HG03135 (cell line): ENCODE measurements at regions not wholly inside any gene's neighbourhood (a gene's known extent, or its start where the extent isn't known, plus 50 kb on each side); places are given as distances from the start of the nearest gene placed in this dataset.

Experiments used
- ATAC-seq: cut with Tn5 transposase; IDR thresholded peaks from one replicate; pipeline ENCODE4 v1.9.1; 2021; ENCODE audit warnings: mild to moderate bottlenecking, moderate library complexity; ENCODE audit not compliant: unreplicated experiment

GRCh38 chr15:38692789-38693062, 128.1 kb upstream of the RASGRP1 start:
- ATAC-seq: no peak

DNA sequence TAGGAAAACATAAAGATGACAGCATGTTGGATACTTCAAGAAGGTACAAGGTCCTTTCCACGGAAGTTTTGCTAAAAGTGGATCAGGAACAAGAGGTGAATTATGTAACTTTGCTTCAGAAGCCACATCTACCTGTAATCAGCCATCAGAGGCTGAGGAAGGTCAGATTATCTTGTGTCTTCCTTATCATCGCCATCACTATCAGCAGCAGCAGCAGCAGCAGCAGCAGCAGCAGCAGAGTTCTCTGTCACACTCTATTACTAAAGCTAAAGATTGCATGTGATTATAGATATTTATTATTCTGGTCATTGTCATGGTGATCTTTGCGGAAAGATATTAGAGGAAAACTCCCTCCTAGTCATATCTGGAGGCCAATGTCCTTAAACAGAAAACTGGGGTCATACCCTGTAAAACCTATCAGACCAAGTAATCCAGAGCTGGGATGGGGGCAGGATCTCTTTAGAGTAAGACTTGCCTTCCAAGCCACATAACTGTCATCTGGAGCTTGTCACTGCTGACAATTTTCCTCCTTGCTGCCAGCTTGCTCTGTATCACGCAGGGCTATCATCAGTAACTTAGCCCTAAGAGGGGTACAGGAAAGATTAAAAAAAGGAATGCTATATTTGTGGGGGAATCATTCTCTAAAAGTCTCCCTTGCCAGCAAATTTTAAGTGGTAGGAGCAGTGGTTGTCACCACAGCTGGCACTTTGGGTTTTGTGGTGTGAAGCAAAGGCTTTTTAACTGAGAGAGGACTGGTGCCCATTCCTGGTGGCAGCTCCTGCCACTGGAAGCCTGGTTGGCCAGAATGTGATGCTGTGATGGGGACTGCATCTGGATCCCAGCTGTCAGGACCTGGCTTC, 130.9 kb upstream of the RASGRP1 start:
- no peak for ATAC-seq

GRCh38 chr15:38696109-38696727, 131.6 kb upstream of the RASGRP1 start:
- peak; percentile 56 for ATAC-seq

DNA sequence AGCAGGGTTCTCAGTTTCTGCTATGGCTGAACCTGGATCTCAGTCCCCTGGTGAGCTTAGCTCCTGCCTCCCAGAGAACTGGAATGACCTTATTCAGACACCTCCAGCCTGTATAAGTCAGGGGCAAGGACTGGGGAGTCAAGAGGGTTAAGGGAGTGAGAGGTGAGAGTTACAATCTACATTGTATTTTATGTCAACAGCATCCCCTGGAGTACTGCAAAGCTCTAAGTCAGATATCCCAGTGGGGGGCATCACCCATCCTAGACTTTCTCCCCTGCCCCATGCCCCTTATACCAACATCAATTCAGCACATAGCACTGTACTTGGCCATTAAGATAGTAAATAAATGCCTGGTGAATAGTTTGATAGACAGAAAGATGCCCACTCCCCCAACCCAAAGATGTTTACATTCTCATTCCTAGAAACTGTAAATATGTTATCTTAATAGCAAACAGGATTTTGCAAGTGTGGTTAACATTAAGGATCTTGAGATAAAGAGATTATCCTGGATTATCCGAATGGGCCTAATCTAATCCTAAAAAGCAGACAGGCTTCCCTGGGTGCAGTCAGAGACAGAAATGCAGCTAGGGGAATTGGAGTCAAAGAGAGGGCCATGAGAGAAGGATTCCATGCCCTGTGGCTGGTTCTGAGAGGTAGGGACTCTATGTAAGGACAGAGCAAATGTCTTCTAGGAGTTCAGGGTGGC, 132.3 kb upstream of the RASGRP1 start:
- no peak for ATAC-seq

DNA sequence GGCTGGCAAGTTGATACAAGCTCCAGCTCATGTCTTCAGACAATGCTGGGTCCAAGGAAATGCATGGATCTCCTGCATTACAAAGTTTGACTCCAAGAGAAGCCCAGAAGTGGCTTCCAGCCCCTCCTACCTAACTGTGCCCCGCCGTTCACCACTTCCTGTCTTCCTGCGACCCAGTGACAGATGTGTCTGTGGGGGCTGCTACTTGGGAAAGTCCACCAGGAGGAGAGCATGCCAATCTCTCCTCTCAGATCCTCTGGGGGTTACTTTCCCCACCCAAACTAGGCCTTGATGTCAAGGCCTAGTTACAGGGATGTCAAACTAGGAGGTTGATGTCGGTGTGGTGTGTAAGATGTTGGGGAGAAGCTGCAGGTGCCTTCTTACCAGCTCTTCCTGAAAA, 133.6 kb upstream of the RASGRP1 start:
- ATAC-seq: no peak

DNA sequence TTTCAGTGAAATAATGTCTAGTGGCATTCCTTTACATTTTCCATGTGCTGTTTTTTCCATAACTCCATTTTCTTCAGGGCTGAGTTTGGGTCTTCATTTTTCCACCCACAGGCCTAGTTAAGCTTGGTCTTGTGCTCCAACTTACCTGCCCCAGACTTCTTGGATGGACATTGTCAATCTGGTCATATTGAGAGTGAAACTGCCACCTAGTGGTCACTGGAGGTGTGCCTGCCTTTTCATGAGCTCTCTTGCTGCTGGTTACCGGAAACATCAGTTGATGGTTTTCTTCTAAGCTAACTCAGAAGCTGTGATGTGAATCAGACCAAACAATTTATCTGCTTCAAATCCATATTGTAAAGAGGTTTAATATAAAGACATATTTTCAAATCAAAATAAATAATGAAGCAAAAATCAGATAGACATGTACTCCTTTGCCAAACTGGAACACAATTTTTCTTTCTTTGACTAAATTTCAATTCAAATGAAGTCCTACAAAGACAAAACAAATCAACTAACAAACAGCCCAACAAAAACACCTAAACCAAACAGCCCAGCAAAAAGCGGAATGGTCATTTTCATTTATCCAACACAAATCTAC, 135.1 kb upstream of the RASGRP1 start:
- ATAC-seq: peak; percentile 70

GRCh38 chr15:38701149-38701548, 136.5 kb upstream of the RASGRP1 start:
- ATAC-seq: no peak

DNA sequence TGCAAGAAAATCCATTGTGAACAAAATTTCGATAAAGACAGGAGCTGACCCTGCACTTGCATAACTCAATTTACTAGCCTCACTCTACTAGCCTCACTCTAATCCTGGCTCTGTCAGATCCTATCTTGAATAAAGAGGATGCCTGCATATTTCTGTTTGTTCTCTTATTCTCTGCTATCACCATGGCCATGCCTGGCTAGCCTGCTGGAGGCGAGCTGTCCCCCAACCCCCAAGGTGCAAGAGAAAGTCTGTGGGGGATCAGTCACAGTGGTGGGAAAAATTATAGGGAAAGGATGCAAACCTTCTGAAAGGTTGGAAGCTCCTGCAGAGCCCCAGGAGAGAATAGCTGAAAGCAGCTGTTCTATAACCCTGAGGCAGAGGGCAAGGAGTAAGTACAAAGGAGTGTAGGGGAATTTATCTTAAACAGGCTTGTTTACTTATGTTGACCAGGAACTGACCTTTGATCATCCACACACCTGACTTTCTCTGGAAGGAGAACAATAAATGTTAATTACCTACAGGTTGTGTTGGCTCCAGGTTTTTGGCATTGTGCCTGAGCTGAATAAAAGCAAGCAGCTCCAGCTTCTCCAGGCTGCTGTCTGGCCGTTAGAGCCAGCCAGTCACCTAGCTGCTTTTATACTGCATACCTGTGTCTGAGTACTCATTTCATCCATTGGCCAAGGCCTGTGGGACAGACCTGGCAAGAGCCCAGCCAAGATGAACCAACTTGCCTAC, 137.7 kb upstream of the RASGRP1 start:
- ATAC-seq: no peak

- no peak for ATAC-seq
Observed at GRCh38 chr15:38705436-38706219, 141.0 kb upstream of the RASGRP1 start.

GRCh38 chr15:38706956-38707355, 142.3 kb upstream of the RASGRP1 start:
- no peak for ATAC-seq

DNA sequence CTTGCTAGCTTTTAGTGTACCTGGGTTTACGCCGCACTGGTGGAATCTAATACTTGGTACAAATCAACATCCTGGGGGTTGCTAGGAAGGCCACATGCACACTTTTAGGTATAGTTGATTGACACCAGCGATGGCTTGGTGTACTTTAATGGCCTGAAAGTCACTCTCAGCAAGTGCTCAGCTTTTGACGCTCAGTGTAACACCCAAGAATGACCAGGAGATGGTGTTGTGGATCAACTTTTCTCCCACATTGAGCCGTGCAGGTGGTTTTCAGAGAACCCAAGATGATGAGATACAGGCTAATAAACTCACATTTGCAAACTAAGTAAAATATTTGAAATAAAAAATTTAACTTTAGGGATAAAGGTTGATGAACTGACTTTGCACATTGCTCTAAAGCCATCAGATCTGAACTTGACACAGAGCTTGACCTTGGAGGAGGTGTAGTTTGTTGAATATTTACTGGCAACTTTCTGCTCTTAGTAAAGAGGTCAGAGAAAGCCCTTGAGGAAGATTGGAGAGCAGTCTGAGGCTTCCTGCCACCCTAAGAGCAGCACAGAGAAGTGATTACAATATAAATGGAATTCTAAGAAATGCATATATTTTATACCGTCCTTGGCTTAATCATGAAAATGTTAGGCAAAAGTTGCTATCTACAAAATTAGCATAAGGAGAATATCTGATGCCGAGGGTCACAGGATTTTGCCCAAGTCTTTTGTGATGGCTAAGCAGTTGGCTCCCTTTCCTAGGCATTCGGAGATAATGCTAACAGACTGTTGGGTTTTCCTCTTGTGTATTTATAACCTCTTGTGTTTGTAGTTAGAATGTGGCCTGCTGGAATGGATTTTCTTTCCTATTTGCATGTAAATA, 143.4 kb upstream of the RASGRP1 start:
- ATAC-seq: peak; percentile 67

DNA sequence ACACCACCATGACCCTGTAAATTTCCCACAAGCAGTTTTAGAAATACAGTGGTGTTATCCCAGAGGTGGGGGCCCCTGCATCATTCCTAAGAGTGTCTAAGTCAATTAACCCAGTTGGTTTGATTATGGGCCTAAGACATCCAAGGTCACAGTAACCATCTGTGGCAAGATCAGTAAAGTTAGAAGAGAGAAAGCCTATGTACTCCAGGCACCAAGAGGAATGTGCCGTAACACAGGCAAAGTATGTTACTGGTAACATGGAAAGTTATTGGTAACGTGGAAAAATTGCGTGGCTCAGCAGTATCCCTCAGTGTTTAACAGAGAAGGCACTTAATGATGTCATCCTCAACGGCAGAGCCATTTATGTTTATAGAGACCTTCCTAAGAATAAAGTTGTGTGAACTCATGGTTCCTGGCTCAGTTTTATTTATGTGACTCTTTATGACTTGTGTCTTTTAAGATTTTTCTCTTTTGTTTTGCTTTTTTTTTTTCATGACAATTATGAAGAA, 144.1 kb upstream of the RASGRP1 start:
- no peak for ATAC-seq

DNA sequence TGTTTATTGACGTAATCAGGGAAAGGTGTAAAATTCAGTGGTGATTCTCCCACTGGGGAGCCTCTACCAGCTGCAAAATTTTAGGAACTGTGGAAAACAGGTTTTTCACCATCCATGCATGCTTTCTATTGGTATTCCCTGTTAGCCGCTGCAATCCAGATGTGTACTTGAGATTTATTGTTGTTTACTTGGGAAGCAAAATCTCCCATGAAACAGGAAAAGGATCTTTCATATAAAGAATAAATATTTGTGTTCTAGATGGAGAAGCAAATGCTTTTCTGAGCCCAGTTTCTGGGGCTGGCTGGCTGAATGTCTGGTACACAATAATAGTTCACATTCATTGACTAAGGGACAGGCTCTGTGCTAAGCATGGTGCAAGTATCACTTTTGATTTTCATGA, 144.6 kb upstream of the RASGRP1 start:
- ATAC-seq: no peak

GRCh38 chr15:38714309-38715072, 149.9 kb upstream of the RASGRP1 start:
- no peak for ATAC-seq

GRCh38 chr15:38720893-38721567, 156.4 kb upstream of the RASGRP1 start:
- no peak for ATAC-seq

DNA sequence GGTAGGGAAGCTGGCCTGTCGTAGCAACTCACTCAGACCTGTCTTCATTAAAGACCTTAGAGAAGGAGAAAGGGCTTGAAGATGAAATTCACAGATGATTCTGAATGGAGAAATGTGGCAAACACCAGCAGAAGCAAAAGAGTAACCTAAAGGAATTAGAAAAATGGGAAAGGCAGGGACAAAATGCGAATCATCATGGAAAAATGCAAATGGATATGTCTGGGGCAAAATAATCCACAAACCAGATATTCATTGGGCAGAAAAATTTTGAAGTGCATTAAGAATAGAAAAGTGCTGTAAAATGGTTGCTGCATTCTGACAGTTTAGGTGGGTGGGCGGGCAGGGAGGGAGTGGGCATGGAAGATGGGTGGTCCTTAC, 156.9 kb upstream of the RASGRP1 start:
- no peak for ATAC-seq

GRCh38 chr15:38722236-38722635, 157.6 kb upstream of the RASGRP1 start:
- ATAC-seq: no peak

DNA sequence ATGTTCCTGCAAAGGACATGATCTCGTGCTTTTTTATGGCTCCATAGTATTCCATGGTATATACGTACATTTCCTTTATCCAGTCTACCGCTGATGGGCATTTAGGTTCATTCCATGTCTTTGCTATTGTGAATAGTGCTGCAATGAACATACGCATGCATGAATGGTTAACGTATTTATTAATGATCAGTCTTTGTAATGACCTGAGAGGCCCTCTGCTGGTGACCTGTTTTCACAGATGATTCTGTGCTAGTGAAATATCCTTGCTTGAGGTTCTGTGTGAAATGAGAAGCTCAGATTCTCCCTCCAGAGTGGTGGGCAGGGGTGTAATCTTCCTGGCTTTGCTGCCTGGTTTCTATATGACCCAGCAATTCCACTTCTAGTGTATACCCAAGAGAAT, 160.2 kb upstream of the RASGRP1 start:
- no peak for ATAC-seq
